Loucy (cell line): ENCODE measurements at regions not wholly inside any gene's neighbourhood (a gene's known extent, or its start where the extent isn't known, plus 50 kb on each side); places are given as distances from the start of the nearest gene placed in this dataset.

Source experiments
- H2AFZ ChIP-seq: fragments of 200-600 bp; sonication (generic); 2 replicates; pipeline ENCODE4 v1.6.0; 2016; ENCODE audit warnings: antibody characterized with exemption, mild to moderate bottlenecking, low read length, moderate library complexity
- H3F3A ChIP-seq: fragments of 200-600 bp; 2 replicates; pipeline ENCODE4 v1.6.0; 2016; ENCODE audit warnings: antibody characterized with exemption, low read depth, mild to moderate bottlenecking
- H3K27me3 ChIP-seq: fragments of 200-600 bp; sonication (generic); 2 replicates; pipeline ENCODE4 v1.6.1; 2014; ENCODE audit warnings: low read length, mild to moderate bottlenecking; ENCODE audit not compliant: insufficient read depth, poor library complexity, severe bottlenecking
- H3K36me3 ChIP-seq: fragments of 200-600 bp; sonication (generic); 2 replicates; pipeline ENCODE4 v1.6.1; 2016; ENCODE audit warnings: low read length; ENCODE audit not compliant: insufficient read depth
- H3K4me1 ChIP-seq: fragments of 200-600 bp; sonication (generic); 2 replicates; pipeline ENCODE4 v1.5.1; 2014; ENCODE audit warnings: low read length, mild to moderate bottlenecking; ENCODE audit not compliant: insufficient read depth, poor library complexity, severe bottlenecking
- H3K4me2 ChIP-seq: fragments of 200-600 bp; sonication (generic); 2 replicates; pipeline ENCODE4 v1.6.0; 2014; ENCODE audit warnings: antibody characterized with exemption, low read length, low read depth, mild to moderate bottlenecking; ENCODE audit not compliant: poor library complexity, severe bottlenecking
- H3K4me3 ChIP-seq: fragments of 200-600 bp; sonication (generic); 2 replicates; pipeline ENCODE4 v1.5.1; 2014; ENCODE audit warnings: low read length, mild to moderate bottlenecking, mixed read lengths; ENCODE audit not compliant: poor library complexity, severe bottlenecking
- H3K79me2 ChIP-seq: fragments of 200-600 bp; sonication (generic); 2 replicates; pipeline ENCODE4 v1.6.1; 2014; ENCODE audit warnings: low read length; ENCODE audit not compliant: insufficient read depth
- H3K9ac ChIP-seq: fragments of 200-600 bp; sonication (generic); 2 replicates; pipeline ENCODE4 v1.6.0; 2014; ENCODE audit warnings: mild to moderate bottlenecking, low read depth, low read length, moderate library complexity; ENCODE audit not compliant: poor library complexity, severe bottlenecking
- H3K9me2 ChIP-seq: fragments of 200-600 bp; sonication (generic); replicated peaks from 2 replicates; pipeline ENCODE4 v1.6.1; 2016; ENCODE audit warnings: low read depth, low read length, mixed read lengths
- H3K9me3 ChIP-seq: fragments of 200-600 bp; sonication (generic); 2 replicates; pipeline ENCODE4 v1.6.1; 2014; ENCODE audit warnings: mild to moderate bottlenecking, antibody characterized with exemption, low read length, low read depth; ENCODE audit not compliant: insufficient read depth
- H4K20me1 ChIP-seq: fragments of 200-600 bp; sonication (generic); 2 replicates; pipeline ENCODE4 v1.6.0; 2014; ENCODE audit warnings: antibody characterized with exemption, low read length, mild to moderate bottlenecking; ENCODE audit not compliant: insufficient read depth, poor library complexity, severe bottlenecking
- EZH2phosphoT487 ChIP-seq: fragments of 200-600 bp; IDR thresholded peaks from 2 replicates; pipeline ENCODE4 v1.6.1; 2018; ENCODE audit warnings: antibody characterized with exemption, mild to moderate bottlenecking, moderate library complexity, borderline replicate concordance
- TF ChIP-seq, protein P1 (sequence below): fragments of 200-600 bp; sonication (generic); conservative IDR thresholded peaks from 2 replicates; pipeline ENCODE4 v1.5.1; 2014; ENCODE audit warnings: mild to moderate bottlenecking, antibody characterized with exemption, low read length

DNA sequence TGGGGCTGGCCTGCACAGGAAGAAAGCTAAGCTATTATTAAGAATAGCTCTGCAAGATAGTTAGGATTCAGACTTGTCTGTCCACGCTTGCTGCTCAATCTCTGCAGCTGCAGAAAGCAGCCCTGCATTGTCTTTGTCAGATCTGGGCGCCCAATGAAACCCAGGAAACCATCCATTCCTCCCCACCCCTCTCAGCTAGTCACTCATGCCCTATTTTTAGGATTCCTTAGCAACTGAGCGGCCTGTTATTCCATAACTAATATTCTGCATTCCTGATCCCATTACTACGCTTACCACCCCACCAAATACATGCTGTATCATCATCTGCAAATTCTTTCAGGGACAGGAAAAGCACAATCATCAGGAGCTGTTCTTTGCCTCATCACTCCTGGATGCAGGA is 52.9 kb upstream of the APC start:
- no peaks in the 10 kb centered on the region for H3K27me3 ChIP-seq
- no peaks in the 10 kb centered on the region for H3K36me3 ChIP-seq
- no peak overlapping the region for H2AFZ ChIP-seq
- H3F3A ChIP-seq = no peaks in the 10 kb centered on the region
- peak overlapping the region; percentile 61 for H3K4me2 ChIP-seq
- H4K20me1 ChIP-seq = no peaks in the 10 kb centered on the region
- H3K9me3 ChIP-seq = no peaks in the 10 kb centered on the region
- no peak for TF ChIP-seq EZH2phosphoT487
- TF ChIP-seq, protein P1, sequence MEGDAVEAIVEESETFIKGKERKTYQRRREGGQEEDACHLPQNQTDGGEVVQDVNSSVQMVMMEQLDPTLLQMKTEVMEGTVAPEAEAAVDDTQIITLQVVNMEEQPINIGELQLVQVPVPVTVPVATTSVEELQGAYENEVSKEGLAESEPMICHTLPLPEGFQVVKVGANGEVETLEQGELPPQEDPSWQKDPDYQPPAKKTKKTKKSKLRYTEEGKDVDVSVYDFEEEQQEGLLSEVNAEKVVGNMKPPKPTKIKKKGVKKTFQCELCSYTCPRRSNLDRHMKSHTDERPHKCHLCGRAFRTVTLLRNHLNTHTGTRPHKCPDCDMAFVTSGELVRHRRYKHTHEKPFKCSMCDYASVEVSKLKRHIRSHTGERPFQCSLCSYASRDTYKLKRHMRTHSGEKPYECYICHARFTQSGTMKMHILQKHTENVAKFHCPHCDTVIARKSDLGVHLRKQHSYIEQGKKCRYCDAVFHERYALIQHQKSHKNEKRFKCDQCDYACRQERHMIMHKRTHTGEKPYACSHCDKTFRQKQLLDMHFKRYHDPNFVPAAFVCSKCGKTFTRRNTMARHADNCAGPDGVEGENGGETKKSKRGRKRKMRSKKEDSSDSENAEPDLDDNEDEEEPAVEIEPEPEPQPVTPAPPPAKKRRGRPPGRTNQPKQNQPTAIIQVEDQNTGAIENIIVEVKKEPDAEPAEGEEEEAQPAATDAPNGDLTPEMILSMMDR = no peak
- peaks cover 17% of the 10 kb centered on the region for H3K4me1 ChIP-seq
- H3K9ac ChIP-seq = no peak overlapping the region
- H3K9me2 ChIP-seq = no peaks in the 10 kb centered on the region
- H3K79me2 ChIP-seq = no peaks in the 10 kb centered on the region
- no peak overlapping the region for H3K4me3 ChIP-seq

DNA sequence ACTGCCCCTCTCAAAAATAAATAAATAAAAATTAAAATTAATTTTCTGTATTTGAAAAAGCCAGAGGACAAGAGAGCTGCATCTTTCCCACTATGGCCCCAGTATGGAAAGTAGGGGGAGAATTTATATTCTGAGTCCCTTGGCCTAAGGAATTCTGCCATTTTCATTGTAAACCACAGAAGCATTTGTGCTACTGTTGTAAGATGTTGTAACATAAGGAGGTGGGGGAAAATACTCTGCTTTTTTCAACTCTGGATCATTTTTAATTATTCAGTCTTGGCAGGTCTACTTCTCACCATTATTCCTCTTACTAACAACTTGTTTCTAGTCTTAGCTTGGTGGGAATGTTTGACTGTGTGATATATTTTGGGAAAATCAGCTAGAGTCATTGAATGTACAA is 52.3 kb upstream of the APC start:
- Histone ChIP-seq H3K9ac (no peak overlapping the region), H3K27me3 (no peaks in the 10 kb centered on the region), H2AFZ (no peak overlapping the region), H3K36me3 (no peaks in the 10 kb centered on the region), H3K4me1 (peaks cover 18% of the 10 kb centered on the region), H4K20me1 (no peaks in the 10 kb centered on the region), H3K79me2 (no peaks in the 10 kb centered on the region), H3F3A (no peaks in the 10 kb centered on the region), H3K9me3 (no peaks in the 10 kb centered on the region), H3K9me2 (no peaks in the 10 kb centered on the region), H3K4me2 (no peak overlapping the region), H3K4me3 (no peak overlapping the region)
- TF ChIP-seq, protein P1 = no peak
- no peak for TF ChIP-seq EZH2phosphoT487

DNA sequence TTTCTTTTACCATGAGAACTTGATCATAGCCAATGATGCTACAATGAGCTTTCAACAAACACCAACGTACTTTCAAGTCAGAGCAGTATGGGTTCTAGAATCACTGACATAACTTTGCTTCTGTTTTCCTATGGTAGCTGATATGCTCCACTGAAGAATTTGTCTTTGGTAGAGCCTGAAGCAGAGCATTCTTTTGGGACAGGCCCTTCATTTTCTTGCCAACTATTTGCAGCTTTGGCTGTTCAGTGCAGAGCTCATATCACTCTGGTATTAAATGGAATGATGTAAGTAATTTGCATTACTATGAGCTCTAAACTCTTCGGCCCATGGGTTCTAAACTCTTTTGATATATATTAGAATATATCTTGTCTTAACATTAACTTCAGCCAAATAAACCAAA is 51.8 kb upstream of the APC start:
- Histone ChIP-seq H3K27me3 (no peaks in the 10 kb centered on the region), H3K9ac (no peak overlapping the region), H3K4me1 (peaks cover 18% of the 10 kb centered on the region), H3K79me2 (no peaks in the 10 kb centered on the region), H3K36me3 (no peaks in the 10 kb centered on the region), H2AFZ (no peak overlapping the region), H4K20me1 (no peaks in the 10 kb centered on the region), H3K4me3 (no peak overlapping the region), H3F3A (no peaks in the 10 kb centered on the region), H3K9me3 (no peaks in the 10 kb centered on the region), H3K4me2 (no peak overlapping the region), H3K9me2 (no peaks in the 10 kb centered on the region)
- TF ChIP-seq, protein P1 = no peak
- no peak for TF ChIP-seq EZH2phosphoT487
